ENCODE measurements at regions not wholly inside any gene's neighbourhood (a gene's known extent, or its start where the extent isn't known, plus 50 kb on each side); places are given as distances from the start of the nearest gene placed in this dataset.

GRCh38 chr3:20772869-20773268, 586.9 kb upstream of the SGO1 start (continued):
- TF ChIP-seq ZSCAN16 (tag by site-specific recombination; IDR thresholded peaks at IDR 0.05) = no peak
- no peak for TF ChIP-seq OSR2 (tag by site-specific recombination; IDR thresholded peaks at IDR 0.05)
- no peak for TF ChIP-seq ZNF366 (tag by site-specific recombination; conservative IDR thresholded peaks at IDR 0.05)
- TF ChIP-seq EGR2 (tag by site-specific recombination; IDR thresholded peaks at IDR 0.05; ENCODE audit: low read depth) = no peak
- no peak for TF ChIP-seq ZNF529 (tag by site-specific recombination; IDR thresholded peaks at IDR 0.05; ENCODE audit: insufficient replicate concordance)
- TF ChIP-seq GLIS2 (tag by site-specific recombination; IDR thresholded peaks at IDR 0.05) = no peak

DNA sequence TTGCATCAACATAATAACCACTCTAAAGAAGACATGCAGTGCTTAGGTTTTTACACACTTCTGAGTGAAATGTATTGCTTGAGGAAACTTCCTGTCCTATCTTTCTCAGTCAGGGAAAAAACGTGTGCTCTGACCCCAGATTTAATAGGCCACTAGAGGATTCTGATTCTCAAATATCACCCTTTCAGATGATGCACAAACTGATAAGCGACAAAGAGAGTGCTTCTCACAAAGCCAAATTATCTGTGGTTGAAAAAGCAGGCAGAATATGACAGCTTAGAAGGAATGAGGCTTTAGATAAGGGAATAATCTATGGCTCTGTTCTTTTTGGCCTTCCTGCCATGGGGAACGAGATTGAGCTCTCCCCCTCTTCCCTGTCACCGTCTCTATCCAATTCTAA, 583.4 kb upstream of the SGO1 start:
- H3K9me3 ChIP-seq (ENCODE audit: control insufficient read depth, insufficient read depth, low read depth, low read length) = no peaks in the 10 kb centered on the region
- H3K4me3 ChIP-seq (ENCODE audit: low read depth, low read length) = no peak overlapping the region
- ChIA-PET POLR2A (no interaction called here), CTCF (no interaction called here)
- H3K27ac ChIP-seq (ENCODE audit: extremely low read depth, low read depth, low read length) = no peak overlapping the region
- no peaks in the 10 kb centered on the region for H3K4me1 ChIP-seq (ENCODE audit: control insufficient read depth, insufficient read depth, low read length)
- H3K36me3 ChIP-seq (ENCODE audit: control insufficient read depth in 2 of 2, insufficient read depth in 1 of 2, low read length in 2 of 2) = no peaks in the 10 kb centered on the region
- TF ChIP-seq EGR2 (tag by site-specific recombination; IDR thresholded peaks at IDR 0.05; ENCODE audit: low read depth) = no peak

DNA sequence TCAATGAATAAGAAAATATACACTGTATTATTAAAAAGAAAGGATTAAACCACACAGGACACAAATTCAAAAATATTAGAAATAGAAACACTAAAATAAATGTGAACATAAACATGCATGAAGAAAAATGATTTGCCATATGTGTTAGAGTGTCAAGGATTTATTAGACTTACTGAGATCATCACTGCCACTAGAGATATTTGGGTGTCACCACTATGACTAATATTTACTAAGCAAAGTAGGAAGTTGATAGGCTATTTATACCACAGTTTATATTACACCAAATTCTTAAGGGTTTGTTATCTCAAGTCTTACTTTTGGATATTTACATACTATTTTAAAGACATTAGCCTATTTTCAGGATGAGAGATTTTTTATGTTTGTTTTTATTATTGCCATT, 575.0 kb upstream of the SGO1 start:
- Histone ChIP-seq H3K4me1 (ENCODE audit: control insufficient read depth, insufficient read depth, low read length) (no peaks in the 10 kb centered on the region), H3K27ac (ENCODE audit: extremely low read depth, low read depth, low read length) (no peak overlapping the region), H3K4me3 (ENCODE audit: low read depth, low read length) (no peak overlapping the region), H3K9me3 (ENCODE audit: control insufficient read depth, insufficient read depth, low read depth, low read length) (no peaks in the 10 kb centered on the region), H3K36me3 (ENCODE audit: control insufficient read depth in 2 of 2, insufficient read depth in 1 of 2, low read length in 2 of 2) (no peaks in the 10 kb centered on the region)
- CTCF ChIA-PET = no interaction called here
- no peak for TF ChIP-seq ZNF202 (tag by site-specific recombination; IDR thresholded peaks at IDR 0.05; ENCODE audit: borderline replicate concordance)
- no peak for TF ChIP-seq ZNF707 (tag by site-specific recombination; IDR thresholded peaks at IDR 0.05)
- no peak for TF ChIP-seq GLI2 (tag by site-specific recombination; IDR thresholded peaks at IDR 0.05; ENCODE audit: borderline replicate concordance, low read depth)
- TF ChIP-seq ZNF155 (tag by site-specific recombination; IDR thresholded peaks at IDR 0.05) = no peak
- TF ChIP-seq YY1 (tag by site-specific recombination; IDR thresholded peaks at IDR 0.05) = no peak
- POLR2A ChIA-PET = no interaction called here

DNA sequence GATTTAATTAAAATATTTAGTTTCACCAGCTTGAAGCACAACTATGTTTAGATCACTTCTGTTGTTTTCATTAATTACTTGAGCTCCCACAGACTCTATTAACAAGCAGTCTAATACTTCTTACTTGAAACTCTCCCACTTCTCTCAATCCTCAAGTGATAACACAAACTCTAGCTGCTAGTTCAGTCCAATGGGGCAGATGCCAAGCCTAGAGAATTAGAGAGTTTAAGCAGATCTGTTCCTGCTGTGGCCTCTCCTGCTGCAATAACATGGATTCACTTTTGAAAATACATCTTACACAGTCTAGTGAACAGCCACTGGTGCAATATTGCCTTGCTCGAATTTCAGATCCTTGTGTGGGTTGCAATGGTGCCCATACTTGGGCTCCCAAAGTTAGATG, 566.4 kb upstream of the SGO1 start:
- no peaks in the 10 kb centered on the region for H3K4me1 ChIP-seq (ENCODE audit: control insufficient read depth, insufficient read depth, low read length)
- TF ChIP-seq ZNF510 (tag by site-specific recombination; IDR thresholded peaks at IDR 0.05; ENCODE audit: insufficient replicate concordance) = no peak
- no peak for TF ChIP-seq IKZF3 (tag by site-specific recombination; IDR thresholded peaks at IDR 0.05)
- TF ChIP-seq, protein P1, sequence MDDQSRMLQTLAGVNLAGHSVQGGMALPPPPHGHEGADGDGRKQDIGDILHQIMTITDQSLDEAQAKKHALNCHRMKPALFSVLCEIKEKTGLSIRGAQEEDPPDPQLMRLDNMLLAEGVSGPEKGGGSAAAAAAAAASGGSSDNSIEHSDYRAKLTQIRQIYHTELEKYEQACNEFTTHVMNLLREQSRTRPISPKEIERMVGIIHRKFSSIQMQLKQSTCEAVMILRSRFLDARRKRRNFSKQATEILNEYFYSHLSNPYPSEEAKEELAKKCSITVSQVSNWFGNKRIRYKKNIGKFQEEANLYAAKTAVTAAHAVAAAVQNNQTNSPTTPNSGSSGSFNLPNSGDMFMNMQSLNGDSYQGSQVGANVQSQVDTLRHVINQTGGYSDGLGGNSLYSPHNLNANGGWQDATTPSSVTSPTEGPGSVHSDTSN (CRISPR knock-in tag; IDR thresholded peaks at IDR 0.05) = no peak
- no peak for TF ChIP-seq ZBTB48 (tag by site-specific recombination; IDR thresholded peaks at IDR 0.05)
- TF ChIP-seq ZNF596 (tag by site-specific recombination; IDR thresholded peaks at IDR 0.05) = no peak
- TF ChIP-seq ZBTB21 (tag by site-specific recombination; IDR thresholded peaks at IDR 0.05) = no peak
- no peak for TF ChIP-seq ZBTB8A (tag by site-specific recombination; IDR thresholded peaks at IDR 0.05)
- TF ChIP-seq ZNF629 (tag by site-specific recombination; IDR thresholded peaks at IDR 0.05) = no peak
- TF ChIP-seq, protein P2, sequence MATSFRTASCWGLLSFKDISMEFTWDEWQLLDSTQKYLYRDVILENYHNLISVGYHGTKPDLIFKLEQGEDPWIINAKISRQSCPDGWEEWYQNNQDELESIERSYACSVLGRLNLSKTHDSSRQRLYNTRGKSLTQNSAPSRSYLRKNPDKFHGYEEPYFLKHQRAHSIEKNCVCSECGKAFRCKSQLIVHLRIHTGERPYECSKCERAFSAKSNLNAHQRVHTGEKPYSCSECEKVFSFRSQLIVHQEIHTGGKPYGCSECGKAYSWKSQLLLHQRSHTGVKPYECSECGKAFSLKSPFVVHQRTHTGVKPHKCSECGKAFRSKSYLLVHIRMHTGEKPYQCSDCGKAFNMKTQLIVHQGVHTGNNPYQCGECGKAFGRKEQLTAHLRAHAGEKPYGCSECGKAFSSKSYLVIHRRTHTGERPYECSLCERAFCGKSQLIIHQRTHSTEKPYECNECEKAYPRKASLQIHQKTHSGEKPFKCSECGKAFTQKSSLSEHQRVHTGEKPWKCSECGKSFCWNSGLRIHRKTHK (tag by site-specific recombination; IDR thresholded peaks at IDR 0.05) = no peak
- no peak for TF ChIP-seq ZSCAN16 (tag by site-specific recombination; IDR thresholded peaks at IDR 0.05)
- no peak for TF ChIP-seq ZFHX2 (tag by site-specific recombination; conservative IDR thresholded peaks at IDR 0.05)
- no peak for TF ChIP-seq KLF1 (tag by site-specific recombination; IDR thresholded peaks at IDR 0.05)
- POLR2A ChIA-PET = no interaction called here
- CTCF ChIA-PET = no interaction called here
- no peak overlapping the region for H3K4me3 ChIP-seq (ENCODE audit: low read depth, low read length)
- H3K36me3 ChIP-seq (ENCODE audit: control insufficient read depth in 2 of 2, insufficient read depth in 1 of 2, low read length in 2 of 2) = no peaks in the 10 kb centered on the region
- H3K27ac ChIP-seq (ENCODE audit: extremely low read depth, low read depth, low read length) = no peak overlapping the region
- H3K9me3 ChIP-seq (ENCODE audit: control insufficient read depth, insufficient read depth, low read depth, low read length) = no peaks in the 10 kb centered on the region
